Medulla oblongata (tissue), 1 donor: ENCODE measurements at regions not wholly inside any gene's neighbourhood (a gene's known extent, or its start where the extent isn't known, plus 50 kb on each side); places are given as distances from the start of the nearest gene placed in this dataset.
A peak's percentile ranks its signal among the peaks of the same experiment; 100 is the strongest.
"Not testable (repeated sequence)": the region's sequence is repeated elsewhere in the genome, so short reads cannot be mapped to it uniquely, and the experiment has no call there.

Experiments used
- DNase-seq: peaks from one replicate; pipeline ENCODE4 v3.0.0-alpha.2; 2015; ENCODE audit errors: extremely low spot score

DNA sequence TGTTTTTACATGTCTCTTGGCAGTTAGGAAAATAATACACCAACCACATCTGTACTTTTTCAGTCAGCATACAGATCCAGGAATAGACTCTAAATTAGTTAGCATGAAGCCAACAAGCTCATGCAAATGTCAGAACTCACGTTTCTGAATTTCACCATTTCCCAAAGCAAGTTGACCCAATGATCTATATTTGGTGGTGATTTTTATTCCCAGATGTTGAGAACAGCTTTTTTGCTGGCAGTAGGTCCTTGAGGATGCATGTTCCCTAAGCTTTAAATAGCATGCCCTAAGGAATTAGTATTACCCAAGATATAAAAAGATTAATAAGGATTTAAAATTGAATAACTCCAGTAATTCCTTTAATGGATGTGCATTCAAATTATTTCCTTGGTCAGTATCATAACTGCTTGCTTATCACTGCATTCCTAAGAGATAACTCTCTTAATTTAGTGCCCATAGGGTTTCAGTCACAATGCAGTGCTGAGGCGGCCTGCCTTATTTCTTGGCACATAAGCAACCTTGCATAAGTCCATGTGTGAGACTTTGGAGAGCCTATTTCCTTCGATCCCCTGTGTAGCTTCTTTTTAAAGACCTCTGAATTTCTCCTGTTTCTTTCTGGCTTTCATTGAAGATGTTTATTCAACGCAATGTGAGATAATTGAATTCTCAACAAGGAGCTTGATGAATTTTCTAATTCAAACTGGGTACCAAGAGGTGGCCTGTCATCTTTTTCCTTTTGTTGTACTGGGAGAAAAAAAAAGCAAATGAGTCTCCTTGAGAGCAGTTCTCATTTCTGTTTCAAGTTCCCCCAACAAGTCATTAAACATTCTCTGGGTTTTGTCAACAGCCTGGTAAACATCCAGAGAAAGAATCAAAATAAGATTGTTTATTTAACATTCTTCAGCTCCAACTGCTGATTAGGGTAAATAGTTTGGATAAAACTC, 135.3 kb upstream of the MEOX2 start:
- DNase-seq = no peak

DNA sequence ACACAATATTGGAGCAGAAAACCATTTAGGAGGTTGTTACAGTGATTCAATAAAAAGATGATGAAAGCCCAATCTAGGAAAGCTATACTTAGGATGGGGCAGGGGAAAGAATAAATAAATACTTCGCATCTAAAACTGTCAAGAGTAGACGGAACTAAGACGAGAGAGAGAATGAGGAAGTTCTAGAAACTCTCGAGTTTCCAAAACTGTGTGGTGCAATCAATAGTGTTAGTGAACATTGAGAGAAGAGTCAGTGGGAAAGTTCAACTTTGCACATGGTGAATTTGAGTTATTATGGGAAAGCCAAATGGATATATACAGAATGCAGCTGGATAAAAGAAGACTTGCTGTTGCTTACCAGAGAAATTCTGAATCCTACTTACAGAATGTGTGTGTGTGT, 133.8 kb upstream of the MEOX2 start:
- no peak for DNase-seq

DNA sequence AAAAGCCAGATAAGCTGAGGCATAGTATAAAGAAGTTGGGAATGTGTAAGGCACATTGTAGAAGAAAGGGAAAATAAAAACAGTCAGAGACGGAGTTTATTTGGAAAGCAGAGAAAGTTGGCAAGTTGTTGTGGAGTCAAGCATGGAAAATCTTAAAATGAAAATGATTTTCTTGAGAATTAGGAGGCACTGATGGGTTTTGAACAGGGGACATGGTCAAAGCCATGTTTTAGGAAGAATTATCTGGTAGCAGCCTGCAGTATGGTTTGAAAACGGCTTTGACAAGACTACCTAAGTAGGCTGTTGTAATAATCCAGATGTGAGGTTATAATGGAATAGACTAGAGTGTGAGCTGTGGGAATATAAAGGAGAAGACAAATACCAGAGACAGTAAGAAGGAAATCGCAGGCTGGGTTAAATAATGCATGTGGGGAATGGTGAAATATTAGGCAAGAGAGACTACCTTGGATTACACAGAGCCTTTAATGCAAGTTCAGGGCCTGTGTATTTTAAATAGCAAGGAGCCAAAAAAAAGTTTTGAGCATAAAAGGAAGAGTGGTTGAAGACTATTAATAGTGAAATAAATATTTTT, 130.4 kb upstream of the MEOX2 start:
- no peak for DNase-seq

DNA sequence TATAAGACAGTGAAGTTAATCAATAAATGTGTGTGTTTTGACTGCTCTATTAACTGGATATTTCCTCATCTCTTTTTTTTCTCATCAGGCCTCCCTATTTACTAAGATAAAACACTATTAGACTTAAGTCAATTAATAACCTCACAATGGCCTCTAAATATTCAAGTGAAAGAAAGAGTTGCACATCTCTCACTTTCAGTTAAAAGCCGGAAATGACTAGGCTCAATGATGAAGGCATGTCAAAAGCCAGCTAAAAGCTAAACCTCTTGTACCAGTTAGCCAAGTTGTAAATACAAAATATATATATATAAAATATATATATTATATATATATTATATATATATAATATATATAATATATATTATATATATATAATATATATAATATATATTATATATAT, 127.0 kb upstream of the MEOX2 start:
- DNase-seq = no peak

DNA sequence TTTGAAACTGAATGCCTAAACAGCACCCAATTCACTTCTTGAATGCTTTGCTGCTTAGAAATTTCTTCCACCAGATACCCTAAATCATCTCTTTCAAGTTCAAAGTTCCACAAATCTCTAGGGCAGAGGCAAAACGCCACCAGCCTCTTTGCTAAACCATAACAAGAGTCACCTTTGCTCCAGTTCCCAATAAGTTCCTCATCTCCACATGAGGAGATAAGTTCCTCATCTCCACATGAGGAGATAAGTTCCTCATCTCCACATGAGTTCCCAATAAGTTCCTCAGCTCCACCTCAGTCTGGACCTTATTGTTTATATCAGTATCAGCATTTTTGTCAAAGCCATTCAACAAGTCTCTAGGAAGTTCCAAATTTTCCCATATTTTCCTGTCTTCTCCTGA, 123.9 kb upstream of the MEOX2 start:
- DNase-seq = not testable (repeated sequence)

DNA sequence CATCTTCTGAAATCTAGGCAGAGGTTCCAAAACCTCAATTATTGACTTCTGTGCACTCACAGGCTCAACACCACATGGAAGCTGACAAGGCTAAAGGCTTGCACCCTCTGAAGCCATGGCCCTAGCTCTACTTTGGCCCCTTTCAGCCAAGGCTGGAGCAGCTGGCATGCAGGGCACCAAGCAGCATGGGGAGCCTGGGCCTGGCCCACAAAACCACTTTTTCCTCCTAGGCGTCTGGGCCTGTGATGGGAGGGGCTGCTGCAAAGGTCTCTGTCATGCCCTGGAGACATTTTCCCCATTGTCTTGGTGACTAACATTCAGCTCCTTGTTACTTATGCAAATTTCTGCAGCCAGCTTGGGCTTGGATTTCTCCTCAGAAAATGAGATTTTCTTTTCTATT, 123.5 kb upstream of the MEOX2 start:
- not testable (repeated sequence) for DNase-seq

DNA sequence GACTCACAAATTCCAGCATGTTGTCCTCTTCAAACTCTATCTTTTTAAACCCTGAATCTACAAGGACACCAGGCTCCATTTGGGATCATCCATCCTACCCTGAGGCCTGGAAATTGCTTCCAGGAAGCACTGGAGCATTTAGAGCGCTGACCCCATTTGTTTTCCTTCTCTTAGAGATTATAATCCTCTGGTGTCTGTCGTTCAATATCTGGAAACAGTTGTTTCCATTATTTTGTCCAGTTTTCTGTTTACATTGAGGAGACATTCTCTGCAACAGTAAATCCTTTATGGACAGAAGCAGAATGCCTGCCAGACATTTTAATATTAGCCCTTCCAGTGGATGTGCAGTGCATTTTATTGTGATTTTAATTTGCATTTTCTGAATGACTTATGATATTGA, 119.4 kb upstream of the MEOX2 start:
- no peak for DNase-seq

DNA sequence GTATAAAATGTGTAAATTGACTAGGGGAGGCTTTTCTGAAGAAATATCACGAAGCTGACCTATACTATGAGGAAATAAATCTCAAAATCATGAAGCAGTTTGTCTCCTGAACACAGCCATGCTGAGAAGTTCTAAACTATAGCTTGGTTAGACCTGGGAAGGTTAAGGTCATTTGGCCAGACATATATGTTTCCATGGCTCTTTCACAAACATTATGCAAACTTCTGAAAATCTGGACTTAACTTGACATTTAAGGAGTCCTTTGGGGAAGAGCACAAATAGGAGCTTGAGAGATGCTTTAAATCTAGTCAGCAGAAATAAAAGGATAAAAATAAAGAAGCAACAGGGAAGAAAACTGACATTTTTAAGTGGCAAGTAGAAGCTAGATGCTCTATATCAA, 115.9 kb upstream of the MEOX2 start:
- no peak for DNase-seq

DNA sequence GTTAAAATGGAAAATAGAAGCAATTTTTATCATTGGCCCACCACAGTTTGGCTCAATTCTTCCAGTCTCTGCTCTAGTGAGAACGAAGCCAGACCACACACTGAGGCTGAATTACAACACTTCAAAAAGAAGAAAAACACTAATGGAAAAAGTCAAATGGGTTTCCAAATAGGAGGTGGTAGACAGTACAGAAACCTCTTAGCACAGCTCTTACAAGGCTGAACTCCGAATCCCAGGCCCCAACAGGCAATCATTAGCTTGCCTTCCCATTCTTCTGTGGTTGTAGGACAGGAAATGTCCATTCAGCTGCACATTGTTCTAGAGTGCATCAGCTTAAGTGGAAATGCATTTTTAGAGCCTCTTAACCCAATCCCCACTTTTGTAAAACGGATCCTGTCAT, 115.1 kb upstream of the MEOX2 start:
- DNase-seq = peak; percentile 18

DNA sequence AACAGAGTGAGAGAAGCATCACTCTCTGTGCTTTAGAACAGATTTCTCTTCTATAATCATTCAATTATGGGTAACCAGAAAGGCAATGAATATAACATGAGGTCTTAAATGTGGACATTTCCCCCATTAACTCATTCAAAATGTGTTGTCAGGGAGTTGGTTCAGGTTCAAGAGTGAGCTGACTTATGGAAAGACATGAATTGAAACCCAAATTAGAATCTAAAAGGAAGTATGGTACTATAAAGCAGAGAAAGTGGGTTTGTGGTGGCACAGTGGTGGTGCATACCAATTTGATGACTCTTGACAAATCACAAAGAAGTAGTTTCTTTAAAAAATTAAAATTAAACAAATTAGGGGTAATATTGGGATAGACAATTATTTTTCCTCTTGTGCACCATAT, 114.6 kb upstream of the MEOX2 start:
- no peak for DNase-seq

DNA sequence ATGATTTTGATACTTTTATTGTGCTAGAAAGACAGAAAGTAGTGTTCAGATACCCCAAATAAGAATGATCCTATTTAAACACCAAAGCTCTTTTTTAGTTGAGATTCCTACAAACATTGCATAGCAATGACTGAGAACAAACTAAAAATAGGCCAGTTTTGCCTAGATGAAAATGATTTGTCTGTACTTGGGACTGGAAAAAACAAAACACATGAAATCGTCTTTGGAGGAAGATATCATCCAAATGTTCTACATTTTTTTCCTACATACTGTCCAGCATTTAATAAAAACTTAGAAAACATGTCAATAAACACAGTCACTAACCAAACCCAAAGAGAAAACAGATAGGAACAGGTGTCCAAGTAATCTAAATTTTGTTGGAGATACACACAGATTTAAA, 111.6 kb upstream of the MEOX2 start:
- no peak for DNase-seq

DNA sequence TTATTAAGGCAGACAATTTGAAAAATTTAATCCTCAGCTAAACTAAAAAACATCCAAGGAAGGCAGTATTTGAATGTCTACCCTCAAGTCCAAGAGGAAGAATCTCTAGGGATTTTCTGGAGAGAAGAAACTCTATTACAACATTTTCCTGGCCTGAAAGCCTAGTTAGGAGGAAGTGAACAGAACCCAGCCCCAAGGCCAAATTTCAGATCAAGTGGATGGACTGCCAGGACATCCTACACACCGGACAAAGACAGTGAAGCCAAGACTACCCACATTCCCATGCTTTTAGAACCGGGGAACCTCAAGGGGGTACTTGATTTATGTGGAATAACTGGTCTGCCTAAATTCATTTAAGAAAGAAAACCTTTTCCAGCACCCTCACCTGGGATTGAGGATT, 108.9 kb upstream of the MEOX2 start:
- DNase-seq = no peak

DNA sequence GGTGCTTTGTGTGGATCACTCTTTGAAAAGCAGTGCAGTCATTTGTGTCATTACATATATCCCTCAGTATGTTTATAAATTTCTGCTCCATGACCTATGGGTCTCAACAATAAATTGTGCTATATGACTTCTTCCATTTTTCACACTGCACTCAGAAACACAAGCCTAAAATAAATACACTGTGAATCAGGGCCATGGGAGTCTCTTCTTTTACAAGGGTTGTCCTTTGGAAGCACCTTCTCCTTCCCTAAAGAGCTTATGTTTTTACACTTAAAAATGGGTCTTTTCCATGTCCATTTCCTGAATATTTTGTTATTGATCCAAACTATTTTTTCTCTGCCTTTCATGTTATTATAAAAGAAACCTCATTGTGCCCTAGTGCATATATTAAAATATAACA, 108.3 kb upstream of the MEOX2 start:
- DNase-seq = no peak

DNA sequence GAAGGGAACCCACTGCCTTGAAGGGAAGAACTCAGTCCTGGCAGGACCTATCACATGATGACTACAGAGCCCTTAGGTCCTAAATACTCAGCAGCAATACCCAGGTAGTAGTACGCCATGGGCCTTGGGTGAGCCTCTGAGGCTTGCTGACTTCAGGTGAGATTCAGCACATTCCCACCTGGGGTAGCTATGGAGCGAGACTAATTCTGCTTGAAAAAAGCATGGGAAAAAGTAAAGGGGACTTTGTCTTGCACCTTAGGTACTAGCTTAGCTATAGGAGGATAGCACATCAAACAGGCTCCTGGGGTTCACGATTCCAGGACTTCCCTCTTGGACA, 98.2 kb upstream of the MEOX2 start:
- DNase-seq = no peak

DNA sequence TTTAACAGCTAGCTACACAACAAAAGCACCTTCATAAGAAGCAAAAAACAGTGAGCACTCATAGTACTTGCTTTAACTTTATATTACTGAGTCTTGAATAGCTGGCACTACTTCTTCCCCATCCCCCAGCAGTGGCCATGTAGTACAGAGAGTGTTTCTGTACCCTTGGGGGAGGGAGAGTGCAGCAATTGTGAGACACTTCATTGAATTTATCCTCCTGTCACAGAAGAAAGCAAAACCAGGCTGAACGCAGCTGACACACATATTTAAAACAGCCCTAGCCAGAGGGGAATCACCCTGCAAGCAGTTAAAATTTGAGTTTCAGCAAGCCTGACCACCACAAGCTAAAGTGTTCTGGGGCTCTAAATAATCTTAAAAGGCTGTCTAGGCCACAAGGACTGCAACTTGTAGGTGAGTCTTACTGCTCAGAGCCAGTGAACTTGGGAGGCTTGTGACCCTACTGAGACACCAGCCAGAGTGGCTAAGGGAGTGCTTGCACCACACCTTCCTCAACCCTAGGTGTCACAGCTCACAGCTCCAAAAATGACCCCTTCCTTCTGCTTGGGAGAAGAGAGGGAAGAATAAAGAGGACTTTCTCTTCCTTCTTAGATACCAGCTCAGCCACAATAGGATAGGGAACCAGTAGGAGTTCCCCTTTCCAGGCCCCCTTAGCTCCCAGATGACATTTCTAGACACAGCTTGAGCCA, 97.7 kb upstream of the MEOX2 start:
- DNase-seq = peak; percentile 69

DNA sequence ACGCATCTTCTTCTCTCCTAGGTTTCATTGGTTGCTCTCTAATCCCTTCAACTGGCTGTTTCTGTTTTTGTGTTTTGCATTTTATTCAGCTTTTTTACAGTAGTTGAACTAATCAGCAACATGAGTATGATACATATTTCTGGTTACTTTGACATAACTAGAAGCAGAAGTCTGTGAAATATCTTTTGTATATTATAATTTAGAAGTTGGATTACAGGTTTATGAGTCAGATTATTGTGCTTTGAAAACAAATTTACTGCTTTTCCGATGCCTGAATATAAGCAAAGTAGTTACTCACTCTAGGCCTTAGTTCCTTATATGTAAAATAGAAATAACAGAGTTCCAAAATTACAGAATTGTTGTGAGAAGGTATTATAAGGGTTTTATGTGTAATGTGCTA, 96.2 kb upstream of the MEOX2 start:
- DNase-seq = no peak

DNA sequence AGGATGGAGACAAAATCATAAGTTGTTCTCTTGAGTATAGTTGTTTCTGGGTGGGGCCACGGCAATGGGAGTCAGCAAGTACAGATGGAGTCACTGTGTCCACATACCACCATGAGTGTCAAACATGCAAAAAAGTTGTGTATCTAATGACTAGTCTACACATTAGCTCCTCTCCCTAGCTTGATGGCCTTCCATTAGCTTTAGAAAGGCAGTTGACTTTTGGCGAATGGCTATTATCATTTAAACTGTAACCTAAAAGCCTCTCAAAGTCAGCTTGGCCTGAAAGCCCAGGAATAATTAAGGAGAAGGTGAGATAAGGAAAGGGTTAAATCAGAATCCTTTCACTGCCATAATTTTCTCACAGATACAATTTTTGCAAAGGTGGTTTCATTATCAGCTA, 95.5 kb upstream of the MEOX2 start:
- no peak for DNase-seq

DNA sequence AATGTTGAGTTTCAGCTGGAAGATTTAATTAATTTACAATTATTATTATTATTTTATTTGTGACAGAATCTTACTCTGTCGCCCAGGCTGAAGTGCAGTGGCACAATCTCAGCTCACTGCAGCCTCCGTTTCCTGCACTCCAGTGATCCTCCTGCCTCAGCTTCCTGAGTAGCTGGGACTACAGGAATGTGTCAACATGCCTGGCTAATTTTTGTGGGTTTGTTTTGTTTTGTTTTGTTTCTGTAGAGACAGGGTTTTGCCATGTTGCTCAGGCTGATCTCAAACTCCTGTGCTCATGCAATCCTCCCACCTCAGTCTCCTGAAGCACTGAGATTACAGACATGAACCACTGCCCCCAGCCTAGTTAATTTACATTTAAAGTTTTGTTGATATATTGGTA, 93.8 kb upstream of the MEOX2 start:
- DNase-seq = no peak

DNA sequence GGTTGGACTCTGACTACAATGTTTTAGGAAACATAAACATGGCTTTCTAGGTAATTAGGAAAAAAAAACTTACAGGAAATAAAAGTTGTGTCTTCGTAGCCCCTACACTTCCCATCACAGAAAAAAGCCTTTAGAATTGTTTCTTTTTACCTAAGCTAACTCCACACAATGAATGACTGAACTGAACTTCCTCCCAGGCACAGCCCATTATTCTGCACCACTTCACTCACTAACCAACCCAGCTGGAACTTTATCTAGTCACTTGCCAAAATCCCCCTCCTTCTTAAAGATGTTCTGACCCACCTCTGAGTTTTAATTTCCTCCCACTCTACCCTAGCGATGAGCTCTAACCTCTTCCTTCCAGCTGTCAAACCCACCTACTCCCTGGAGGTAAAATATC, 91.7 kb upstream of the MEOX2 start:
- no peak for DNase-seq

DNA sequence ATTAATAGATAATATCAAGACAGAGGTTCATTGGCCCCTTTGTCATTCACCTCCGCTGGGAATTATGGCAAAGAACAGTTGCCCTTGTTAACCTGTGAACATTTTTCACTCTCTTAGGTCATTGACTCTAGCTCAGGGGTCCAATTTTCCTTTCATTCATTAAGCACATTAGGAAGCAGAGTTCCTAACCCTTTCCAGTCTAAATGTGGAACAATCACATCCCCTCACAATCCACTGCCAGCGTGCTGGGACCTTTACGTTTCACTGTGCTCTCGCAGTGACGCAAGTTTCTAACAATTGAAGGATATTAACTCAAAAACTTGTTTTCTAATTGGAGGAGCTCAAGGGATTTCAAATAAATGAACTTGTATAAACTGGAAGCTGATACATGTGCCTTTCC, 79.3 kb upstream of the MEOX2 start:
- no peak for DNase-seq

DNA sequence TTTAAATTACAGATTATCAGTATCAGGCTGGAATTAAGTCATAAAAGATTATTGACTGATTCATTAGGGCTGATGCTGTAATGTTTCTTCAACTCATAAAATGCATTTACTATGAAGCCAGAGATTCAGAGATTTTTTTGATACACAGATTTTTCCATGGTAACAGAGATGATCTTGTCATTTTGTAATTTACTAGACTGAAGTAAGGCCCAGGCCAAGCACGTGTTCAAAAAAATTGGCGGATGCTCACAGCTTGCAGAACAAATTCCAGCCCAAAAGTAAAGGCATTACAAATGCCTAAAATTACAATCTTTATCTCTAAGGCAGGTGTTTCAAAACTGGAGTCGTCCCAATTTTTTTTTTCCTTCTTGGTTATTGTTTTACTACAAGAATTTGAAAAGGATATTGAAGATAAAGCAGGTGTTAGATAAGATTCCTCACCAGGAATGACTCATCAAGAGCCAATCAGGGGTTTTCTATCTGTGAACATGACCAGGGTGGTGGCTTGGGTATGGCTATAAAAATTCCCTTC, 78.4 kb upstream of the MEOX2 start:
- no peak for DNase-seq

DNA sequence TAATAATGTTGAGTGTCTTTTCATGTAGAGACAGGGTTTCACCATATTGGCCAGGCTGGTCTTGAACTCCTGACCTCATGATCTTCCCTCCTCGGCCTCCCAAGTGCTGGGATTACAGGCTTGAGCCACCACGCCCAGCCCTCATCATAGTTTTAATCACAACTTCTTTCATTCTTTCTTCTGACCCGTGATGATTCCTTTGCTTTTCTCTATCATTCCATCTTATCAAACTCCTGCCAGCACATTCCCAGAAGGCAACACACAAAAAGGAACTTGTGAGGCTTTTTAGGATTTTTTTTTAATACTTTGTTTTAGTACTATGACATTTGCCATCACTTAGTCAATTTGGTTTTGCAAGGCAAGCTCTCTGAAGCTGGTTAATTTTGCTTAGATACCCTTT, 77.5 kb upstream of the MEOX2 start:
- no peak for DNase-seq
